Transverse colon (tissue), 4 donors: ENCODE measurements at regions not wholly inside any gene's neighbourhood (a gene's known extent, or its start where the extent isn't known, plus 50 kb on each side); places are given as distances from the start of the nearest gene placed in this dataset.

Experiments used
- DNase-seq: peaks from one replicate; pipeline ENCODE4 v3.0.0-alpha.2; 2019
- H3K27ac ChIP-seq, 4 donors: fragments of 200-600 bp; sonication (generic); 2 replicates each; pipeline ENCODE4 v1.5.1; 2016 to 2018; ENCODE audit warnings: inconsistent platforms in 4 of 4
- H3K27me3 ChIP-seq: fragments of 200-600 bp; sonication (generic); 2 replicates; pipeline ENCODE4 v1.5.1; 2017; ENCODE audit warnings: inconsistent platforms
- H3K36me3 ChIP-seq, 4 donors: fragments of 200-600 bp; sonication (generic); 2 replicates each; pipeline ENCODE4 v1.5.1; 2017 to 2019; ENCODE audit warnings: inconsistent platforms in 4 of 4
- H3K4me1 ChIP-seq, 4 donors: fragments of 200-600 bp; sonication (generic); 2 replicates each; pipeline ENCODE4 v1.5.1; 2017 to 2020; ENCODE audit warnings: inconsistent platforms in 4 of 4
- H3K4me3 ChIP-seq, 4 donors: fragments of 200-600 bp; sonication (generic); 1 replicate in 1 of 4; 2 replicates in 3 of 4; pipeline versions ENCODE4 v1.5.1 to v1.6.1; 2017 to 2019; ENCODE audit warnings: inconsistent platforms in 4 of 4
- H3K9me3 ChIP-seq, 2 donors: fragments of 200-600 bp; sonication (generic); 2 replicates each; pipeline ENCODE4 v1.5.1; 2017 to 2019; ENCODE audit warnings: inconsistent platforms in 2 of 2
- CTCF ChIP-seq, 5 experiments: fragments of 200-600 bp in 3 of 5; fragments of 450-650 bp in 2 of 5; sonication (generic) in 3 of 5; IDR thresholded peaks; 1 replicate in 2 of 5; 2 replicates in 3 of 5; pipeline ENCODE4 v1.5.1; 2016 to 2017; ENCODE audit warnings: antibody characterized with exemption in 5 of 5, inconsistent platforms in 3 of 5, mild to moderate bottlenecking in 2 of 5, moderate library complexity in 1 of 5
- EP300 ChIP-seq: sonication (generic); formaldehyde crosslinking; IDR thresholded peaks from one replicate; pipeline ENCODE4 v1.6.1; 2017; ENCODE audit warnings: antibody characterized with exemption, low read depth
- POLR2A ChIP-seq: fragments of 450-650 bp; IDR thresholded peaks from one replicate; pipeline ENCODE4 v1.6.1; 2016; ENCODE audit warnings: antibody characterized with exemption, mild to moderate bottlenecking, moderate library complexity
- POLR2AphosphoS5 ChIP-seq, 3 donors: sonication (generic); formaldehyde crosslinking; IDR thresholded peaks; one replicate each; pipeline ENCODE4 v1.6.1; 2016; ENCODE audit warnings: antibody characterized with exemption in 3 of 3
- WGBS, 2 donors: methylation state at CpG; one replicate each; pipeline ENCODE4 v1.1.5; 2018; ENCODE audit warnings: low coverage in 1 of 2; 5-methylcytosine and 5-hydroxymethylcytosine counted together
- in situ Hi-C, 4 donors: fragments of 200-750 bp; cut with MboI; loops; one replicate each; pipeline versions ENCODE4 v1.15.0 to v1.15.1; 2017; ENCODE audit warnings: low sequenced_read_pairs in 3 of 4, low pct_ligation_motif_present in 1 of 4, low pct_unique_long_range_greater_than_20kb in 1 of 4
- intact Hi-C: fragments of 100-400 bp; cut with DNase I; formaldehyde crosslinking; loops from one replicate; pipeline ENCODE4 v1.15.1; 2023; ENCODE audit warnings: low total_unique reads

GRCh38 chr13:78265098-78265497, 338.3 kb downstream of the POU4F1 start:
- DNase-seq, result no peak
- WGBS, 2 donors, result 73 to 82% methylated on average over 4 of the region's 4 CpGs

GRCh38 chr13:78258304-78258703, 339.7 kb upstream of the EDNRB start:
- Histone ChIP-seq H3K9me3 (peaks cover 3 to 6% of the 10 kb centered on the region in 2 donors), H3K27ac (no peak overlapping the region), H3K4me1 (peaks cover 0 to 16% (median 3%) of the 10 kb centered on the region in 4 donors), H3K4me3 (no peak overlapping the region), H3K27me3 (no peaks in the 10 kb centered on the region), H3K36me3 (no peaks in the 10 kb centered on the region)
- WGBS, 2 donors, result 37 to 38% methylated on average over 3 of the region's 3 CpGs
- DNase-seq, result no peak
- intact Hi-C loops (no loop called here), in situ Hi-C loops (no loop called here)
- TF ChIP-seq POLR2A, result no peak
- TF ChIP-seq POLR2AphosphoS5 (IDR thresholded peaks at IDR 0.05), result no peak
- TF ChIP-seq EP300, result no peak
- TF ChIP-seq CTCF (IDR thresholded peaks at IDR 0.05), result no peak

More at GRCh38 chr13:78265098-78265497, 338.3 kb downstream of the POU4F1 start:
- no peaks in the 10 kb centered on the region for H3K36me3 ChIP-seq
- no peaks in the 10 kb centered on the region for H3K4me1 ChIP-seq
- TF ChIP-seq POLR2A (no peak), CTCF (IDR thresholded peaks at IDR 0.05) (no peak), EP300 (no peak), POLR2AphosphoS5 (IDR thresholded peaks at IDR 0.05) (no peak)
- in situ Hi-C loops (no loop called here), intact Hi-C loops (no loop called here)
- no peaks in the 10 kb centered on the region for H3K27me3 ChIP-seq
- H3K9me3 ChIP-seq, result peaks cover 3 to 6% of the 10 kb centered on the region in 2 donors
- no peak overlapping the region for H3K4me3 ChIP-seq
- no peak overlapping the region for H3K27ac ChIP-seq

GRCh38 chr13:78256484-78256883, 337.9 kb upstream of the EDNRB start:
- intact Hi-C loops (no loop called here), in situ Hi-C loops (no loop called here)
- no peak overlapping the region for H3K4me3 ChIP-seq
- H3K9me3 ChIP-seq, result peaks cover under 1 to 6% of the 10 kb centered on the region in 2 donors
- TF ChIP-seq EP300, result no peak
- TF ChIP-seq POLR2AphosphoS5 (IDR thresholded peaks at IDR 0.05), result no peak
- no peak for TF ChIP-seq POLR2A
- TF ChIP-seq CTCF (IDR thresholded peaks at IDR 0.05), result no peak
- DNase-seq, result no peak
- H3K36me3 ChIP-seq, result no peaks in the 10 kb centered on the region
- H3K27ac ChIP-seq, result no peak overlapping the region
- H3K4me1 ChIP-seq, result peaks cover 0 to 16% (median 3%) of the 10 kb centered on the region in 4 donors
- no peaks in the 10 kb centered on the region for H3K27me3 ChIP-seq
- 38 to 48% methylated on average over 1 of the region's 1 CpG for WGBS, 2 donors

- TF ChIP-seq POLR2AphosphoS5 (IDR thresholded peaks at IDR 0.05) (no peak), CTCF (IDR thresholded peaks at IDR 0.05) (no peak), EP300 (no peak), POLR2A (no peak)
- Histone ChIP-seq H3K4me1 (peaks cover 0 to 16% (median 3%) of the 10 kb centered on the region in 4 donors), H3K36me3 (no peaks in the 10 kb centered on the region), H3K9me3 (no peaks in the 10 kb centered on the region), H3K27ac (no peak overlapping the region), H3K4me3 (no peak overlapping the region), H3K27me3 (no peaks in the 10 kb centered on the region)
- no peak for DNase-seq
- in situ Hi-C loops (no loop called here), intact Hi-C loops (no loop called here)
- 82 to 91% methylated on average over 3 of the region's 3 CpGs for WGBS, 2 donors
These were observed 335.5 kb upstream of the EDNRB start for GRCh38 chr13:78254113-78254512.
